CMK (cell line): ENCODE measurements at regions not wholly inside any gene's neighbourhood (a gene's known extent, or its start where the extent isn't known, plus 50 kb on each side); places are given as distances from the start of the nearest gene placed in this dataset.

Source experiments
- DNase-seq: peaks from one replicate; pipeline ENCODE4 v3.0.0-alpha.2; 2010; ENCODE audit warnings: low read depth

- no peak for DNase-seq
These were observed 200.6 kb upstream of the ATP11B start for GRCh38 chr3:182592747-182593146.

- DNase-seq: no peak
These were observed 196.5 kb upstream of the ATP11B start for GRCh38 chr3:182596676-182597410.

- DNase-seq: no peak
These were observed 195.7 kb upstream of the ATP11B start for GRCh38 chr3:182597621-182598041.

DNA sequence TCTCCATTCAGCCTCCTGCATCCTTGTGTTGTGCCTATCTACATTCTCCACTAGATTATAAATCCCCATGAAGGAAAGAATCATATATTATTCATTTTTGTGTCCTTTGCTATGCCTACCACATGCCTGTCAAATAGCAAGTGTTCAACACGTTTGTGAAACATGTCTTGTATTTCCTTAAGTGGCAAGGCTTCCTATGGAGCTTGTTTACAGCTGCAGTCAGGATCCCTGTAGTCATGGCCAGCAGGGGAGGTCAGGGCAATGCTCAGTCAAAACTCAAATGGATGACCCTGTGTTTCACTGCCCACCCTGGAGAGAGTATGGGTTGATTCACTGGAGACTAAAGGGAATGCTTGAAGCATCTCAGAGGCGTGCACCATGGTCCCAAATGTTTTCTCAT is 191.7 kb upstream of the ATP11B start:
- no peak for DNase-seq

DNA sequence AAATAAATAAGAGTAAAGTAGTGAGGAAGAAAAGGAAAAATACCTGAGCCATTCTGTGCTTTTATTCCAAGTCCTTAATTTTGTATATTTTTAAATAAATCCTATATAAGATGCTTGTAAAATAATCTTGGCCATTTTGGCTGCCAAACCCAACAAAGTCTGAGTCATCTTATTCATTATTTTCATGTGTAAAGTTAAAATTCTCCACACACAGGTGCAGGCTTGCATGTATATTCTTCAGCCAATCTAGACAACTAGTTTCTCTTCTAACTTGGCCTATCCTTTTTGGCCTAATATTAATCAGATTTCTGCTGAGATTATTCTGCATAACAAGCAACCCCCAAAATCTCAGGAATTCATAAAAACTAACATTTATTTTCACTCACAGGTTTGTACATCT is 189.8 kb upstream of the ATP11B start:
- no peak for DNase-seq

DNA sequence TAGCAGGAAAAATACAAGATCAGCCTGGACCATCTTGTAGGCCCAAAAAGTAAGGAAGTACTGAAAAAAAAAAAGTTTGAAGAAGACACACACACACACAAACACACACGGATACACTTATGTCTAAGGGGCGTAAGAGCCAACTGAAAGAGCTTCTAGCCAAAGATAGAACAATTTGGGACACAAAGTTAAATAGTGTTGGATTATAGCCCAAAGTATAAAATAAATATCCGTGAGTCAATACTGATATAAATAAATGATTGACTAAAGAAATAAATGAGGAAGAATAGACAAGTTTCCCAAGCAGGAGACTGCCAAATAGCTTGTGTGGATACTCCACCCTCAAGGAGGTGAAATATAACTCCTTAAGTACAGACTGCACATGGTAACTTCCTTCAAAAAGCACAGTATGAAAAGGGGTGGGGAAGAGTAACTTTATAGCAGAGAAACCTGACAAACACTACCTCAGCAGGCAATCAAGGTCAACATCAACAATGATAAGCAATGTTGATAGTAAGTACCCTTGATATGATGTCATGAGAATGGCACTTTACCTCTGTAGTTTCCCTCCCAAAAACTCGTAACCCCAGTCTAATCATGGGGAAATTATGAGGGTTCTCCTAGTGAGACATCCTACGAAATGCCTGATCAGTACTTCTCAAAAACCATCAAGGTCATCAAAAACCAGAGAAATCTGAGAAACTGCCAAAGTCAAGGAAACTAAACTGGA is 187.3 kb upstream of the ATP11B start:
- no peak for DNase-seq

DNA sequence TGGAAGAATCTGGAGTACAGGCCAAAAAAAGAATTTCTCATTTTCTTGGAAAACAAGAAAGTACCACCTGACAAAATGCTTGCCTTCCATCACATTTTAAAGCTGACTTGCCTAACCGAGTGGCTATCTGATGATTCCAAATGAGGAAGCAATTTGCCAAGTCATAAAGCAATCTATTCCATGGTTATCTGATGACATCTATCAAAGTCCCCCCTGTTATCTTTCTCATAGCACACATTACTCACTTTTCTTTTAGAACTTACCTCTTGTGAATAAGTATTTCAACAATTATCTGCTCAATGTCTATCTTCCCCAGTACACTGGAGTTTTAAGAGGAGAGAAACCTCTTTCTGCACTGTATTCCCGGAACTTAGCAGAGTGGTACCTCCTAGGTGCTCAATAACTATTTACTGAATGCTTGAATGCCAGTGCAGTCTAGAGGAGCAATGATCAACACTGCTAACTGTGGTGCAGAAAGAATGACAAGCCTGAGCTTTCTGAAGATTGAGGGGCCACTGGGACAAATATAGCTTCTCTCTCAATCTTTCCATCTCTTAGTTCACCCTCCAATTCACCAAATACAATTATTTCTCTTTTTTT is 186.3 kb upstream of the ATP11B start:
- no peak for DNase-seq

GRCh38 chr3:182608832-182609231 is 184.5 kb upstream of the ATP11B start:
- DNase-seq: no peak

- no peak for DNase-seq
These were observed 183.6 kb upstream of the ATP11B start for GRCh38 chr3:182609575-182610156.

DNA sequence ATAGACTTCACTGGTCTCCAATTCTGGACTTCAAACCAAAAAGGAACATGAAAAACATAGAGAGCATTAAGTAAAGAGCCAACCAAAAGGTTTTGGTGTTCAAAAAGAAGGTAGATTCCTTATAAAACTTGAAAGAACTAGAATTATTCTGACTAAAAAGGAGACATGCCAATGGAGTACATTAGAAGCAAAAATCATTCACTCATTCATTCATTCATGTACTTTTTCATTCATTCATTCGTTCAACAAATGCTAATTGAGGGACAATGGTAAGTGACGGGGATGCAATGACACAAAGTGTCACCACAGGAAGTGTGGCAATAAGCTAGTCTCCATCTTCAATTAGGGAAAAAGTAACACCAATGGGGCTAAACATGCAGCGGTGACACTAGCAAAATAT is 181.0 kb upstream of the ATP11B start:
- DNase-seq: no peak

DNA sequence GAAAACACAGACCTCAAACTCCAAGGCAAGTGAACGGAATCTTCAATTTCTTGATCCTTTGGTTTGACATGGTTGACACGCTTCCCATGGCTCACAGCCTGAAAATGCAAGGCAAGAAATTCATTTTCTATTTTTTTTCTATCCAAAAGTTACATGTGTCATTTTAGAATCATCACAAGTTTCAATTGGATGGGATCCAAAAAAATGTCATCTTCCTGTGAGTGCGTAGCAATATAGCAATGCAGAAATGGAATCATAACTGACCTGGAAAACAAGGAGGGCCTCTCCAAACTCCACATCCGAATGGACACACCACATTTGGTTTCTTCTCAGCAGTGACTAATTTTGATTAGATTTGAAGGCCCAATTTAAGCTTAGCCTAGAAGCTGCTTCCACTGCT is 175.8 kb upstream of the ATP11B start:
- DNase-seq: no peak

- no peak for DNase-seq
These were observed 175.1 kb upstream of the ATP11B start for GRCh38 chr3:182618085-182618732.

DNA sequence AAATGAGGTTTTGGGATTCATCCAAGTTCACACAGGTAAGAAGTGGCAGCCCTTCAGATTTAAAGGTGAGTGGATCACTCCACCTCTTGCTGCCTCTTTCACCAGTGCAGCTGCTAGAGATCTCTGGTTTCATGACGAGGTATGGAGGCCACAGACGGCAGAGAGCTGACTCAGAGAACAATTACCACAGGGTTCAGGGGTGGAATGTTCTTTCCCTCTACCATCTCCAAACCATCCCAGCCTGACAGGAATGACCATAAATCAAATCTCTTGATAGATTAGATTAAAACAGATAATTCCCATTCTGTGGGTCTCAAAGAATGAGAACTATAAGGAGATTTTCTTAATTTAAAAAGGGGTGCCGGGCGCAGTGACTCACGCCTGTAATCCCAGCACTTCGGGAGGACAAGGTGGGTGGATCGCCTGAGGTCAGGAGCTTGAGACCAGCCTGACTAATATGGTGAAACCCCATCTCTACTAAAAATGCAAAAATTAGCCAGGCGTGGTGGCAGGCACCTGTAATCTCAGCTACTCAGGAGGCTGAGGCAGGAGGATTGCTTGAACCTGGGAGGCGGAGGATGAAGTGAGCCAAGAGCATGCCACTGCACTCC is 174.2 kb upstream of the ATP11B start:
- no peak for DNase-seq

GRCh38 chr3:182620723-182621434 is 172.4 kb upstream of the ATP11B start:
- no peak for DNase-seq

GRCh38 chr3:182621435-182622240 is 171.7 kb upstream of the ATP11B start:
- DNase-seq: no peak

GRCh38 chr3:182622241-182622545 is 171.1 kb upstream of the ATP11B start:
- DNase-seq: no peak

GRCh38 chr3:182626484-182627467 is 166.5 kb upstream of the ATP11B start:
- no peak for DNase-seq

DNA sequence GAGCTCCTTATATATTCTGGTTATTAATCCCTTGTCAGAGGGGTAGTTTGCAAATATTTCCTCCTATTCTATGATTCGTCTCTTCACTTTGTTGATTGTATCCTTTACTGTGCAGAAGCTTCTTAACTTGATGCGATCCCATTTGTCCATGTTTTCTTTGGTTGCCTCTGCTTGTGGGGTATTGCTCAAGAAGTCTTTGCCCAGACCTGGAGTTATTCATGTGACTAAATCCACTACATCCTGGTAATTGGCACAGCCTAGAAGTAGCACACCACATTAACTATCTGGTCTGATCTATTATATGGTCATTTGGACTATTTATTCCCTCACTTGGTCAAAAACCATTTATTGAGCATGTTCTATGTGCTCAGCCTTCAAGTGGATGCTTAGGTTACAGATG is 164.8 kb upstream of the ATP11B start:
- DNase-seq: no peak

DNA sequence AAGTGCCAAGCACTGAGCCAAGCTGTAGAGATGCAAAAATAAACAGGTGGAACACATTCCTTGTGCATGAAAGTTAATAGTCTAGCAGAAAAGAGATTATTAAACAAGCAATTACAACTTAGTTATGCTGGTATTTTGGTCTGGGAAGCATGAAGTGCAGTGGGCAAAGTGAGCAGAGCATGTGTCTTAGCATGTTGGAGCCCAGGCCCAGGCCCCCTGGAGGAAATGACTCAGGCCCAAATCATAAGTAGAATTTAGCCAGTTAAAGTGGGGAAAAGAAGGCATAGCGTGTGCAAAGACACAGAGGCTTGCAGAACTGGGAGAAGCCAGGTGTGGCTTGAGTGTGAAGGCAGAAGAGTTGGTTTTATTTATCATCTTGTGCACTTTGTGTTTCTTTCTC is 163.8 kb upstream of the ATP11B start:
- no peak for DNase-seq
